H9 (cell line): ENCODE measurements at regions not wholly inside any gene's neighbourhood (a gene's known extent, or its start where the extent isn't known, plus 50 kb on each side); places are given as distances from the start of the nearest gene placed in this dataset.

ENCODE experiments used
- DNase-seq: peaks from one replicate; pipeline ENCODE4 v3.0.0-alpha.2; 2017
- H2AFZ ChIP-seq: one replicate; pipeline ENCODE4 v1.6.1; 2013; ENCODE audit warnings: mild to moderate bottlenecking, low read length, control low read depth, moderate library complexity
- H2AK5ac ChIP-seq: 2 replicates; pipeline ENCODE4 v1.6.1; 2013; ENCODE audit warnings: low read length, control low read depth, mixed read lengths; ENCODE audit not compliant: insufficient read length
- H2BK120ac ChIP-seq: one replicate; pipeline ENCODE4 v1.6.1; 2013; ENCODE audit warnings: low read depth, mild to moderate bottlenecking, low read length, control low read depth, inconsistent platforms; ENCODE audit not compliant: poor library complexity, severe bottlenecking
- H2BK12ac ChIP-seq: 2 replicates; pipeline ENCODE4 v1.6.1; 2013; ENCODE audit warnings: low read length, control low read depth, mixed read lengths, low read depth; ENCODE audit not compliant: insufficient read length
- H2BK15ac ChIP-seq: 2 replicates; pipeline ENCODE4 v1.6.1; 2013; ENCODE audit warnings: low read depth, low read length, control low read depth
- H2BK20ac ChIP-seq: one replicate; pipeline ENCODE4 v1.6.1; 2013; ENCODE audit warnings: low read depth, mild to moderate bottlenecking, low read length, control low read depth, inconsistent platforms; ENCODE audit not compliant: poor library complexity, severe bottlenecking
- H2BK5ac ChIP-seq: 2 replicates; pipeline ENCODE4 v1.6.1; 2013; ENCODE audit warnings: low read length, control low read depth, mixed read lengths; ENCODE audit not compliant: insufficient read length
- H3K14ac ChIP-seq: 2 replicates; pipeline ENCODE4 v1.6.1; 2013; ENCODE audit warnings: low read length, control low read depth; ENCODE audit not compliant: insufficient read depth
- H3K18ac ChIP-seq: 2 replicates; pipeline ENCODE4 v1.6.1; 2013; ENCODE audit warnings: low read depth, mild to moderate bottlenecking, mixed read lengths, low read length, control low read depth; ENCODE audit not compliant: insufficient read length
- H3K23ac ChIP-seq: 2 replicates; pipeline ENCODE4 v1.6.1; 2013; ENCODE audit warnings: low read length, control low read depth, mixed read lengths, low read depth; ENCODE audit not compliant: insufficient read length
- H3K23me2 ChIP-seq: 2 replicates; pipeline ENCODE4 v1.6.1; 2013; ENCODE audit warnings: low read depth, mild to moderate bottlenecking, mixed read lengths, low read length, control low read depth; ENCODE audit not compliant: insufficient read length, poor library complexity, severe bottlenecking
- H3K27ac ChIP-seq: 2 replicates; pipeline ENCODE4 v1.5.1; 2013; ENCODE audit warnings: low read length, control low read depth, mixed read lengths, low read depth; ENCODE audit not compliant: insufficient read length
- H3K27me3 ChIP-seq: 2 replicates; pipeline ENCODE4 v1.6.1; 2013; ENCODE audit warnings: low read length, control low read depth, inconsistent platforms; ENCODE audit not compliant: insufficient read depth
- H3K4ac ChIP-seq: 2 replicates; pipeline ENCODE4 v1.6.1; 2013; ENCODE audit warnings: low read depth, mild to moderate bottlenecking, control low read depth, inconsistent platforms, low read length, moderate library complexity
- H3K4me1 ChIP-seq: 2 replicates; pipeline ENCODE4 v1.6.1; 2013; ENCODE audit warnings: low read length, control low read depth, inconsistent platforms; ENCODE audit not compliant: insufficient read depth
- H3K4me2 ChIP-seq: 2 replicates; pipeline ENCODE4 v1.6.1; 2013; ENCODE audit warnings: low read length, control low read depth, mixed read lengths; ENCODE audit not compliant: insufficient read length, insufficient read depth
- H3K56ac ChIP-seq: 2 replicates; pipeline ENCODE4 v1.6.1; 2013; ENCODE audit warnings: low read depth, mild to moderate bottlenecking, mixed read lengths, low read length, control low read depth; ENCODE audit not compliant: insufficient read length
- H3K79me1 ChIP-seq: 2 replicates; pipeline ENCODE4 v1.6.1; 2013; ENCODE audit warnings: low read depth, mild to moderate bottlenecking, moderate library complexity, low read length, control low read depth, inconsistent platforms; ENCODE audit not compliant: insufficient read depth, poor library complexity, severe bottlenecking
- H3K79me2 ChIP-seq: 2 replicates; pipeline ENCODE4 v1.6.1; 2013; ENCODE audit warnings: low read length, control low read depth, inconsistent platforms; ENCODE audit not compliant: insufficient read depth
- H3K9ac ChIP-seq: 2 replicates; pipeline ENCODE4 v1.6.1; 2013; ENCODE audit warnings: low read length, control low read depth, mixed read lengths; ENCODE audit not compliant: insufficient read length; ENCODE audit errors: extremely low read depth
- H3K9me3 ChIP-seq: one replicate; pipeline ENCODE4 v1.6.1; 2013; ENCODE audit warnings: low read depth, low read length, inconsistent platforms; ENCODE audit not compliant: control insufficient read depth
- H3T11ph ChIP-seq: one replicate; pipeline ENCODE4 v1.6.1; 2013; ENCODE audit warnings: mild to moderate bottlenecking, low read length, control low read depth, inconsistent platforms
- H4K20me1 ChIP-seq: one replicate; pipeline ENCODE4 v1.6.1; 2013; ENCODE audit not compliant: control insufficient read depth, insufficient read length, insufficient read depth
- H4K5ac ChIP-seq: 2 replicates; pipeline ENCODE4 v1.6.1; 2013; ENCODE audit warnings: low read depth, mild to moderate bottlenecking, mixed read lengths, low read length, control low read depth; ENCODE audit not compliant: insufficient read length
- H4K8ac ChIP-seq: replicated peaks from 2 replicates; pipeline ENCODE4 v1.6.1; 2013; ENCODE audit warnings: low read length, control low read depth, mixed read lengths, low read depth; ENCODE audit not compliant: insufficient read length
- H4K91ac ChIP-seq: 2 replicates; pipeline ENCODE4 v1.6.1; 2013; ENCODE audit warnings: low read depth, mild to moderate bottlenecking, moderate library complexity, mixed read lengths, low read length, control low read depth; ENCODE audit not compliant: insufficient read length
- H3K27ac Mint-ChIP-seq, 3 experiments: 2 replicates in 2 of 3; 3 replicates in 1 of 3; pipeline ENCODE4 v1.8.0; 2020 to 2021; ENCODE audit warnings: mixed read lengths in 3 of 3, mild to moderate bottlenecking in 1 of 3, moderate library complexity in 1 of 3
- H3K27me3 Mint-ChIP-seq: 2 replicates; pipeline ENCODE4 v1.8.0; 2021; ENCODE audit warnings: low read depth, mild to moderate bottlenecking, moderate library complexity, mixed read lengths
- H3K36me3 Mint-ChIP-seq, 3 experiments: 2 replicates in 2 of 3; 3 replicates in 1 of 3; pipeline ENCODE4 v1.8.0; 2020 to 2021; ENCODE audit warnings: low read depth in 3 of 3, mixed read lengths in 3 of 3; ENCODE audit not compliant: insufficient read depth in 1 of 3
- H3K4me1 Mint-ChIP-seq, 2 experiments: 2 replicates each; pipeline ENCODE4 v1.8.0; 2020; ENCODE audit warnings: mixed read lengths in 2 of 2
- H3K4me3 Mint-ChIP-seq, 2 experiments: 2 replicates in 1 of 2; 3 replicates in 1 of 2; pipeline ENCODE4 v1.8.0; 2020 to 2021; ENCODE audit warnings: mild to moderate bottlenecking in 2 of 2, mixed read lengths in 2 of 2, moderate library complexity in 1 of 2
- H3K9me3 Mint-ChIP-seq, 2 experiments: 2 replicates in 1 of 2; 3 replicates in 1 of 2; pipeline ENCODE4 v1.8.0; 2020; ENCODE audit warnings: mild to moderate bottlenecking in 2 of 2, mixed read lengths in 2 of 2, moderate library complexity in 1 of 2
- WGBS: extraction: QIAGEN DNeasy Blood & Tissue Kit; methylation state at CpG from one replicate; pipeline ENCODE4 v1.1.7; 2013; ENCODE audit warnings: missing lambda C conversion rate, low lambda C conversion rate, mixed read lengths; ENCODE audit not compliant: insufficient read length; ENCODE audit errors: extremely low coverage; 5-methylcytosine and 5-hydroxymethylcytosine counted together
- TF ChIP-seq, protein P1 (sequence below): fragments of 200-600 bp; sonication (generic); conservative IDR thresholded peaks from 3 replicates; pipeline ENCODE4 v1.8.0; 2021; ENCODE audit warnings: antibody characterized with exemption, mild to moderate bottlenecking

DNA sequence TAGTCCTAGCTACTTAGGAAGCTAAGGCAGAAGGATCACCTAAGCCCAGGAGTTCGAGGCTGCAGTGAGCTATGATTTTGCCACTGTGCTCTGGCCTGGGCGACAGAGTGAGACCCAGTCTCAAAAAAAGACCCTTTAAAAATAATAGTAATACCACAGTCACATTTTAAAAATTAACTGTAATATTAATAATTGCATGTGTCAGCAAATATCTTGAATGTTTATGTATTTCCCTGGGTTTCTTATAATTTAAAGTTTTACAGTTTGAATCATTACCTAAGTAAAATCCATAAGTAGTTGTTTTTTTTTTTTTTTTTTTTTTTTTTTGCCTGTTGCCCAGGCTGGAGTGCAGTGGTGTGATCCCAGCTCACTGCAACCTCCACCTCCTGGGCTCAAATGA is 69.2 kb downstream of the LYZL2 start:
- no peak overlapping the region for H2BK12ac ChIP-seq
- no peak overlapping the region for H3K23ac ChIP-seq
- H2BK15ac ChIP-seq: no peak overlapping the region
- H2BK120ac ChIP-seq: no peak overlapping the region
- no peak overlapping the region for H2BK20ac ChIP-seq
- H3K27me3 ChIP-seq: no peaks in the 10 kb centered on the region
- TF ChIP-seq, protein P1, sequence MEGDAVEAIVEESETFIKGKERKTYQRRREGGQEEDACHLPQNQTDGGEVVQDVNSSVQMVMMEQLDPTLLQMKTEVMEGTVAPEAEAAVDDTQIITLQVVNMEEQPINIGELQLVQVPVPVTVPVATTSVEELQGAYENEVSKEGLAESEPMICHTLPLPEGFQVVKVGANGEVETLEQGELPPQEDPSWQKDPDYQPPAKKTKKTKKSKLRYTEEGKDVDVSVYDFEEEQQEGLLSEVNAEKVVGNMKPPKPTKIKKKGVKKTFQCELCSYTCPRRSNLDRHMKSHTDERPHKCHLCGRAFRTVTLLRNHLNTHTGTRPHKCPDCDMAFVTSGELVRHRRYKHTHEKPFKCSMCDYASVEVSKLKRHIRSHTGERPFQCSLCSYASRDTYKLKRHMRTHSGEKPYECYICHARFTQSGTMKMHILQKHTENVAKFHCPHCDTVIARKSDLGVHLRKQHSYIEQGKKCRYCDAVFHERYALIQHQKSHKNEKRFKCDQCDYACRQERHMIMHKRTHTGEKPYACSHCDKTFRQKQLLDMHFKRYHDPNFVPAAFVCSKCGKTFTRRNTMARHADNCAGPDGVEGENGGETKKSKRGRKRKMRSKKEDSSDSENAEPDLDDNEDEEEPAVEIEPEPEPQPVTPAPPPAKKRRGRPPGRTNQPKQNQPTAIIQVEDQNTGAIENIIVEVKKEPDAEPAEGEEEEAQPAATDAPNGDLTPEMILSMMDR: no peak
- no peaks in the 10 kb centered on the region for H3K79me1 ChIP-seq
- Mint-ChIP-seq H3K36me3 (no peaks in the 10 kb centered on the region), H3K4me3 (no peak overlapping the region), H3K9me3 (no peaks in the 10 kb centered on the region), H3K27me3 (peaks cover 1% of the 10 kb centered on the region; the same call in 1 of the 2 replicates), H3K4me1 (peaks cover 15 to 16% of the 10 kb centered on the region in 2 experiments), H3K27ac (no peak overlapping the region)
- no peak for DNase-seq
- no peak overlapping the region for H3K9ac ChIP-seq
- no peak overlapping the region for H2AK5ac ChIP-seq
- H4K91ac ChIP-seq: no peak overlapping the region
- no peak overlapping the region for H3K14ac ChIP-seq
- H2AFZ ChIP-seq: no peak overlapping the region
- H3K56ac ChIP-seq: no peak overlapping the region
- H3K4me2 ChIP-seq: no peak overlapping the region
- H3K79me2 ChIP-seq: no peaks in the 10 kb centered on the region
- no peak overlapping the region for H3K18ac ChIP-seq
- WGBS: no CpG with 5 or more reads among the region's 2 CpGs
- no peak overlapping the region for H3K27ac ChIP-seq
- H4K8ac ChIP-seq: no peak overlapping the region
- no peaks in the 10 kb centered on the region for H3K23me2 ChIP-seq
- H3K4me1 ChIP-seq: no peaks in the 10 kb centered on the region; the same call in 1 of the 2 replicates
- H3K9me3 ChIP-seq: no peaks in the 10 kb centered on the region
- H3T11ph ChIP-seq: no peak overlapping the region
- no peak overlapping the region for H4K5ac ChIP-seq
- no peaks in the 10 kb centered on the region for H4K20me1 ChIP-seq
- H3K4ac ChIP-seq: no peak overlapping the region
- no peak overlapping the region for H2BK5ac ChIP-seq
